GM19468 (cell line): ENCODE measurements at regions not wholly inside any gene's neighbourhood (a gene's known extent, or its start where the extent isn't known, plus 50 kb on each side); places are given as distances from the start of the nearest gene placed in this dataset.

Experiments
- ATAC-seq: cut with Tn5 transposase; IDR thresholded peaks from one replicate; pipeline ENCODE4 v1.9.1; 2021; ENCODE audit warnings: mild to moderate bottlenecking, moderate library complexity, moderate number of reproducible peaks; ENCODE audit not compliant: unreplicated experiment; ENCODE audit errors: extremely low read depth

GRCh38 chr10:10853954-10854353, 163.7 kb upstream of the CELF2 start:
- ATAC-seq, result no peak

- ATAC-seq, result no peak
Measured at GRCh38 chr10:10854725-10855124, 162.9 kb upstream of the CELF2 start.

- ATAC-seq, result no peak
Measured at GRCh38 chr10:10855151-10855581, 162.5 kb upstream of the CELF2 start.

GRCh38 chr10:10860455-10860976, 157.2 kb upstream of the CELF2 start:
- no peak for ATAC-seq

- ATAC-seq, result no peak
Measured at GRCh38 chr10:10865303-10865702, 152.4 kb upstream of the CELF2 start.

GRCh38 chr10:10865913-10866312, 151.8 kb upstream of the CELF2 start:
- ATAC-seq, result no peak

GRCh38 chr10:10869592-10869991, 148.1 kb upstream of the CELF2 start:
- ATAC-seq, result peak; percentile 66

GRCh38 chr10:10870523-10871241, 147.0 kb upstream of the CELF2 start:
- ATAC-seq, result no peak

GRCh38 chr10:10871352-10871751, 146.3 kb upstream of the CELF2 start:
- ATAC-seq, result no peak

GRCh38 chr10:10872035-10872673, 145.5 kb upstream of the CELF2 start:
- ATAC-seq, result no peak

GRCh38 chr10:10872764-10873163, 144.9 kb upstream of the CELF2 start:
- ATAC-seq, result no peak

GRCh38 chr10:10873289-10873688, 144.4 kb upstream of the CELF2 start:
- ATAC-seq, result no peak

- no peak for ATAC-seq
Measured at GRCh38 chr10:10873915-10874314, 143.8 kb upstream of the CELF2 start.

GRCh38 chr10:10878963-10879362, 138.7 kb upstream of the CELF2 start:
- ATAC-seq, result no peak

- ATAC-seq, result no peak
Measured at GRCh38 chr10:10881117-10881813, 136.4 kb upstream of the CELF2 start.

- no peak for ATAC-seq
Measured at GRCh38 chr10:10883737-10884136, 133.9 kb upstream of the CELF2 start.

GRCh38 chr10:10886861-10887531, 130.7 kb upstream of the CELF2 start:
- ATAC-seq, result no peak

GRCh38 chr10:10891124-10892082, 126.3 kb upstream of the CELF2 start:
- no peak for ATAC-seq

- ATAC-seq, result no peak
Measured at GRCh38 chr10:10892290-10892875, 125.3 kb upstream of the CELF2 start.
